ENCODE measurements at regions not wholly inside any gene's neighbourhood (a gene's known extent, or its start where the extent isn't known, plus 50 kb on each side); places are given as distances from the start of the nearest gene placed in this dataset.
A peak's percentile ranks its signal among the peaks of the same experiment; 100 is the strongest.
"Not testable (repeated sequence)": the region's sequence is repeated elsewhere in the genome, so short reads cannot be mapped to it uniquely, and the experiment has no call there.

GRCh38 chr7:76839879-76840278 lies 192.3 kb downstream of the SPDYE17 start:
- not testable (repeated sequence) for DNase-seq

- not testable (repeated sequence) for DNase-seq
Observed at GRCh38 chr7:76839214-76839613, 192.9 kb downstream of the SPDYE17 start.

DNA sequence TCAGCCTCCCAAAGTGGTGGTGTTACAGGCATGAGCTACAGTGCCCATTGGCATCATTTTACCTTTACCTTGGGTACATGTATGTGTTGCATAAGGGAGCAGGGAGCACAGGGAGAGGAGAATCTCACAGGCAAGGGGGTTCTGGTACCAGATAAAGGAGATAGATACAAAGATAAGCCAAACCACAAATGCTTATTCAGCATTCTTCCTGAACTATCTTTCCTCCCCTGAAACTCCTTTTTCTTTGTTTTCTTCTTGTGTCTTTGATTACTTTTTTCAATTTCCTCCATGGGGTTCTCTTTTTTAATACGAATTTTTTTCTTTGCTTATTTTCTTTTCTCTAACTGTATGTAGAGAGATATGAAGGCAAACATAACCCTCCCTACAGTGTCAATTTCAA lies 193.8 kb downstream of the SPDYE17 start:
- not testable (repeated sequence) for DNase-seq

GRCh38 chr7:76829233-76829632 lies 202.2 kb upstream of the POMZP3 start:
- DNase-seq = not testable (repeated sequence)

DNA sequence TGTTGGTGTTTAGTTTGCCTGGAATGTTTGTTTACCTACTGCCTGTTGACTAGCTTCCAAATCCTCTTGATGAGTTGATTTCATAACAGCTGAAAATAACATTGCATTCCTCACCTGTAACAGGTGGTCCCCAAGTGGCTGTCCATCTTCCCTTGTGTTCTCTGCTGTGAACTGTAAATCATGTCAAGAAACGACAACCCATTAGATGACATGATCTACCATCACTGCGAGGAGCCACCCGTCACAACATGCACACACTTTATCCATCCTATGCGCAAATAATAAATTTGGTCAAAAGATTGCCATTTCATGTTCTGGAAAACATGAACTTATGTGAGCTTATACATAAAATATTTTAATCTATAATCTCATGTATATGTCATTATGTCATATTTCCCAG lies 199.1 kb upstream of the POMZP3 start:
- not testable (repeated sequence) for DNase-seq

DNA sequence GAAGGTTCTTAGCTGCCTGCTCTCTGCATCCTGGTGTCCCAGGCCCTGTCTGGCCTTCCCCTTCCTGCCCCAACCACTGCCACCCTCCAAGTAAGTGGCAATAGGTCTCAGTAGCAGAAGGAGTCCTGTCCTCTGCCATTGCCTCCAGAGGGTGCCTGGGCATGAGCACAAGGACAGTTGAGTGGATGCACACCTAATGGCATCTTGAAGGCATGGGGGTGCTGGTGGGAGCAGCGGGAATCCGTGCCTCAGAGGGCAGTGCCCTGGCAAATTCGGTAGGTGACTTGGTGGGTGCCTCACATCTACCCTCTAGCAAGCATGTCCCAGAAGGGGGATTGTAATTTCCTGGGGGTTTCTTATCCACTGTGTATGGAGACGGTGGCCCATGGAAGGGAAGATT lies 182.8 kb upstream of the POMZP3 start:
- DNase-seq = not testable (repeated sequence)

DNA sequence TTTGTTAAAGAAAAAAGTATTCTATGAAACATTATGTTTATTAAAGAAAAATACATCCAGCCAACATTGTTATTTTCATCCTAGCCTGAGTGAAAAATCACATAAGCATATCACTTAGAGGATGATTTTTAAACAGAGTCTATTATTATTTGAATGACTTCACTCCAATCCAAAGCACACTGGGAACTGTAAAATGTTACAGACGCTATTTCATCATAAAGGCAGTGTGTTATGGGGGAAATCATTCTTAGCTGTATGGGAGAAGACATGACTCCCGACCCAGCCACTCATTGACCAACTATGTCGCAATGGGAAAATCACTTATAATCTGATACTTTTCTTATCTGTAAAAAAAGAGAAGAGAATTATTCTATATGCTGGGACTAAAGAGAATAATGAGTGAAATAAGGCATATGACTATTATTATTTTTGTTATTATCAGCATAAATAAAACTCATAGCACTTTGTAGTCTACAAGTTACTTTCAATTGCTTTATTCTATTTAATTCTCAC lies 180.6 kb upstream of the POMZP3 start:
- DNase-seq = not testable (repeated sequence)

DNA sequence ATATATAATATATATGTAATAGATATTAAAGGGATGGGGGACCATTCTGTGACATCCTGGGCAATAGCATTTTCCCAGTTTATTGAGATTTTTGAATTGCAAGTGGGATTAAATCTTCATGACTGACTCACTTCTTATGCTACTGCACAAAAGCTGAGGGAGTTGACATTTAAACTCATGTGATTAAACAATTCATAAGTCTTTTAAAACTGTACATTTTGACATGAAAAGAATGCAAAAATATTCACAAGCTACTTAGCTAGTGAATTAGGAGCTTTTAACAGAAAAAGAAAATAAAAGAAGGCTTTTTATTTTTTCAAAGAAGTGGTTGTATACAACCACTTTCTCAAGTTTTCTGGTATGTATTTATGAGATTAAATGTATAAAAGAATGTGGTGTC lies 179.4 kb upstream of the POMZP3 start:
- not testable (repeated sequence) for DNase-seq

GRCh38 chr7:76806010-76806409 lies 178.9 kb upstream of the POMZP3 start:
- not testable (repeated sequence) for DNase-seq

GRCh38 chr7:76805262-76805661 lies 178.2 kb upstream of the POMZP3 start:
- DNase-seq = not testable (repeated sequence)

- DNase-seq = not testable (repeated sequence)
Observed at GRCh38 chr7:76797639-76798038, 170.6 kb upstream of the POMZP3 start.

DNA sequence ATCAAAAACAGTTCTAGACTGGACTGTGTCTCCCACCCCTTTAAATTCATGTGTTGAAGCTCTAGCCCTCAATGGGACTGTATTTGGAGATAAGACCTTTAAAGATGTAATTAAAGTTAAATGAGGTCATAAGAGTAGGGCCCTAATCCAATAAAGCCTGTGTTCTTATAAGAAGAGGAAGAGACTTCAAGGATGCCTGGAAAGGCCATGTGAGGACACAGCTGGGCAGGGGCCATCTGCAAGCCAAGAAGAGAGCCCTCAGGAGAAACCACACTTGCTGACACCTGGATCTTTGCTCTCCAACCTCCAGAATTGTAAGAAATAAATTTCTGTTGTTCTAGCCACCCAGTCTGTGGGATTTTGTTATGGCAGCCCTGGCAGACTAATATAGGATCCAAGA lies 153.6 kb upstream of the POMZP3 start:
- DNase-seq = not testable (repeated sequence)

DNA sequence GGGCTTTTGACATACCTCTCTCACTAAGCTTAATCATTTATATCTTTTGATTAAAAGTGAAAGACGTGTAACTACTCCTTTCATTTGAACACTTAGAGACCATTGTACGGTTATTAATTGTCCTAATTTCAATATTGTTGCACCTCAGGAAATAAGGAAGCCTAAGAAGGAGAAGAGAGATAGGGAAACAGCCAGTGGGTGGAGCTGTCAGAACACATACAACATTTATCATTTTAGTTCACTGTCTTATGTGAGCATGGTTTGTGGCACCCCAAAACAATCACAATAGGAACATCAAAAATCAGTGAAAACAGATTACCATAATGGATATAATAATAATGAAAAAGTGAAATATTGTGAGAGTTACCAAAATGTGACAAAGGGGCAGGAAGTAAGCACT lies 147.2 kb upstream of the POMZP3 start:
- DNase-seq = not testable (repeated sequence)

- DNase-seq = not testable (repeated sequence)
Observed at GRCh38 chr7:76771980-76772379, 144.9 kb upstream of the POMZP3 start.

- not testable (repeated sequence) for DNase-seq
Observed at GRCh38 chr7:76763977-76764376, 136.9 kb upstream of the POMZP3 start.

DNA sequence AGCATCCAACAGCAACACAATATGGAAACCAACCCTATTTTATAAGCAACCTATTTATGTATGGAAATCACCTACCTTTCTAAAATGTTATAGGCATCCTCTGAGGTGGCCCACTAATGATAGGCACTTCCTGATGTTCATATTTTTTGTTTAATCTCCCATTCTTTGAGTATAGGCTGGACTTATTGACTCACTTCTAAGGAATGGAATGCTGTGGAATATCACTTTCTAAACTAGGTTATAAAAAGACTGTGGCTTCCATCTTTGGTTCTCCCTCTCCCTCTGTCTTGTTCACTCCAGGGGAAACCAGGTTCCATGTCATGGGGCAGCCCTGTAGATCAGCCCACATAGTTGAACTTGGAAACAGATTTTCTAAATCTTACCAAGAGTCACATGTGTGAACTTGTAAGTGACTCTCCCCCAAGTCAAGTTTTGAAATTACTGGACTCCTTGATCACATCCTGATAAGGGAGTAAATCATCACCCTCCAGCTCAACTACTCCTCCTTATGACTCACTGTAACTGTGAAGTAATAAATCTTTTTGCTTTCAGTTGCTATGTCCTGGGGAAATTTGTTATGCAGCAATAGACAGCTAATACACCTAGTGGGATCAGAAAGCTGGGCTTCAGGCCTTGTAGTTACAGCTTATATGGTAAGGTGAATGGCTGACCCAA lies 133.6 kb upstream of the POMZP3 start:
- DNase-seq = peak; percentile 2

- DNase-seq = not testable (repeated sequence)
Observed at GRCh38 chr7:76739538-76739937, 112.5 kb upstream of the POMZP3 start.

- DNase-seq = not testable (repeated sequence)
Observed at GRCh38 chr7:76736724-76737123, 109.6 kb upstream of the POMZP3 start.

DNA sequence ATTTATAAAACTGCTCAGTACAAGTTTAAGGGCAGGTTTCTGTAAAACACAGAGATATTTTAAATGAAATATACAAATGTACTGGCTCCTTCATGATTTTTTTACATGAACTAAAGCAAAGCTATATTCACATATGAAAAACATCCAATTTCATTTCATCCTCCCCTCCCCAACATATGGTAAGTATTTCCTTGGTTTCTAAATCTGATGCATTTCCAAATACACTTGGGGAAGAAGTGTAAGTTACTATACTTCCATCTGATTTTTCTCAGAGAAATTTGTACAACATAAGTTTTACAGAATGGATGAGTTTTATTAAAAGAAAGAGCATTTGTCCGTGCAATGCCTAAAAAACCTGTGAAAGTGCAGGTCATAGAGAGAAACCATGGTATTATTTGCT lies 109.0 kb upstream of the POMZP3 start:
- not testable (repeated sequence) for DNase-seq

DNA sequence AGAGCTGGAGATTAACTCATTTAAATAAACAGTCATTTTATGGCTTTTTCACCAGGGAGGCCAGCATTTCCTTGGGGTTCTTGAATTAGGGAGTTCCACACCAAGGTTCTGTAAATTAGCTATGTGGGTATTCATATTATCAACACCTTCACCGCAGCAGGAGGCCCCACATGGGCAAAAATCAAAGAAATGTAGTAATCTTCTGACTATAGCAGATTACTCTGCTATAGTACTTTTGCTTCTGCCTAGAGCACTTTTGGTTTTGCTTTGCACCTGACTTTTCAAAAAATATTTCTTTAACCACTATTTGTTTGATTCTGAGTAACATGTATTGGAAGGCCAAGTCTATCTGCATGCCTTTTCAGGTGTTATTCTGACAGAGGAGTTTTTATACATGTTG lies 108.6 kb upstream of the POMZP3 start:
- DNase-seq = not testable (repeated sequence)

- DNase-seq = not testable (repeated sequence)
Observed at GRCh38 chr7:76728571-76728974, 101.5 kb upstream of the POMZP3 start.

DNA sequence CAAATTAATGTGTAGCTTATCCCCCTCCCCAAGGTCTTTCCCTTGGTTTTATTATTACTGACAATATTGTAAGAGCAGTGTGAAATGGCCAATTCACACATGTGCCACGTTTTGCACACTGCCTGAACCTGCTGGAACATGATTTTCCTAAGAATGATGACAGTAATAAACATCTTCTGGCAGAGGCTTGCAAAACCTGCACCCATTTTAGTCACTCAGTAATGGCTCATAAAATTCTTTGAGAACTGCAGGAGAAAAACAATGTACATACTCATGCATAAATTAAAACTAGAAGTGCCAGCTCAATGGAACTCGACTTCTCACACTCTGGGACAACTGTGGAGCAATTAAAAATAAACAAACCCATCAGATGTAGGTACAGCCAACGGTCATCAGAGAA lies 96.8 kb upstream of the POMZP3 start:
- DNase-seq = not testable (repeated sequence)

DNA sequence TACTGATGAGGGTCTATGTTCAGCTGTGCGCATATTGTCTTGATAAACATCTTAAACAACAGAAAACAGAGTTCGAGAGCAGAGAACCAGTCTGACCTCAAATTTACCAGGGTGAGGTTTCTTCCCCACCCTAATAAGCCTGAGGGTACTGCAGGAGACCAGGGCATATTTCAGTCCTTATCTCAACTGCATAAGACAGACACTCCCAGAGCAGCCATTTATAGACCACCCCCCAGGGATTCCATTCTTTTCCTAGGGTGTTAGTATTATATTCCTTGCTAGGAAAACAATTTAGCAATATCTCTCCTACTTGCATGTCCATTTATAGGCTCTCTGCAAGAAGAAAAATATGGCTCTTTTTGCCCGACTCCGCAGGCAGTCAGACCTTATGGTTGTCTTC lies 89.5 kb upstream of the POMZP3 start:
- DNase-seq = not testable (repeated sequence)

DNA sequence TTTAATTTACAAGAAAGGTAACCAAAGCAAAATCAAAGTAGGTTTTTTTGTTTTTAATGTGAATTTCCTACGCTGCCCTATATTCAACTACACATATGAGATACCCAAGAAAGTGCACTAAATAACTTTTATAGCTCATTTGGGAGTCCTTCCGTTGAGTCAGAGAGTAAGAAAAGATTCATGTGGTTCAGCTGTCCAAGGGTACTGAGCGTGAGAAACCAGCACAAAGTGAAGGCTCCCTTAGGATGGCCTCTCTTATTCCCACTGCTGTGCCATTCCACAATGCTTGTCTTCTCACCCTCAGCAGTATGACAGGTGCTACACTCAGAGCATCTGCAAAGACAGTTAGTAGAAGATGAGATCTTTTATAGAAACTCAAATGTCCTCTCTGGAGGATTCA lies 85.8 kb upstream of the POMZP3 start:
- DNase-seq = not testable (repeated sequence)

- DNase-seq = not testable (repeated sequence)
Observed at GRCh38 chr7:76711648-76712047, 84.6 kb upstream of the POMZP3 start.
